ENCODE measurements at regions not wholly inside any gene's neighbourhood (a gene's known extent, or its start where the extent isn't known, plus 50 kb on each side); places are given as distances from the start of the nearest gene placed in this dataset.
A peak's percentile ranks its signal among the peaks of the same experiment; 100 is the strongest.

DNA sequence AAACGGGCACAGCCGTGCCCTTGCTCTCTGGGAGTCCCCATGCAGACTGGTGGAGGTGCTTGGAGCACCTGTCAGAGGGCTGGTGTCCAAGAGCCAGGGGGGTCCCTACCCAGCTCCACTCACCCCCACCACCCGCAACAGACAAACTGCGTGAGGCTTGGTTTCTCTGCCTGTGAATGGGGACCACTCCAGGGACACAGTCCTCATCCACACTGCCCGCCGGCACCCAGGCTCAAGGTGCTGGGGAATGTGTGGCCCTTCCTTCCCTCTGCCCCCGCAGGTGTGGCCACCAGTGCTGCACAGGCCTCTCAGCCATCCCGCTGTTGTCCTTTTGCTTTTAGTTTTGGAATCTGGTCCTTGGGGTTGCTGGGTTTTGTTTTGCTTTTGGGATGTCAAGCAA, 136.5 kb upstream of the ZNF236 start:
- no peak for DNase-seq (ENCODE audit: low read depth, low spot score)

DNA sequence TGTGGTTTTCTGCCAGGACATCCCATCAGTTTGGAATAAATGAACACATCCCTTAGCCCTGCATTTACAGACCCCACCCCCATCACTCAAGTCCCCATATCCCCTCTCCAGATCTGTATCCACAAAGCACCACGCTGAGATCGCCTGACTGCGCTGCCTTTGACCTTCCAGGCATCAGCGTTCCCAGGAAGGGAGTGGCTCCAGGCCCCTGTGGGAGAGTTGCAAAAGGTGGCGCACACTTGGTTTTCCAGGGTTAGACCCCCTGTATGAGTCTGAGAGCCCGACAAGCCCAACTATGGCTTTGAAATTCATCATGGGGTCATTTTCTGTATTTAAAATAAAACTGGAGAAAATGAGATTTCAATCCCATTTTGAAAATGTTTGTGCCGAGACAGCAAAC, 137.0 kb upstream of the ZNF236 start:
- DNase-seq (ENCODE audit: low read depth, low spot score), result no peak

DNA sequence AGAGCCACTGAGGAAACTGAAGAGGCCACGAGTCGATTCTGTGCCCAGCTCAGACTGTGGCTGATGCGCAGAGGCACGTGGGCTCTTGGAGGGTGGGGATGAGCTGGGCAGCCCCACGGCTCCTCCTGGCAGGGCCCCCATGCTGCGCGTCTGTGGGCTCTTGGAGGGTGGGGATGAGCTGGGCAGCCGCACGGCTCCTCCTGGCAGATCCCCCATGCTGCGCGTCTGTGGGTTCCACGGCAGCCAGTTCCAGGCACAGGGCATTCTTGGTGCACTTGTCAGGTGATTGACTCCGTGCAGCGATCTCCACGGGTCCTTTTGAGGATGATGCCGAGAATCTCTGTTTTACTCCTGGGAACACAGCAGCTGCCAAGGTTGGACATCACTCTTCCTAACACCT, 138.1 kb upstream of the ZNF236 start:
- DNase-seq (ENCODE audit: low read depth, low spot score), result no peak

DNA sequence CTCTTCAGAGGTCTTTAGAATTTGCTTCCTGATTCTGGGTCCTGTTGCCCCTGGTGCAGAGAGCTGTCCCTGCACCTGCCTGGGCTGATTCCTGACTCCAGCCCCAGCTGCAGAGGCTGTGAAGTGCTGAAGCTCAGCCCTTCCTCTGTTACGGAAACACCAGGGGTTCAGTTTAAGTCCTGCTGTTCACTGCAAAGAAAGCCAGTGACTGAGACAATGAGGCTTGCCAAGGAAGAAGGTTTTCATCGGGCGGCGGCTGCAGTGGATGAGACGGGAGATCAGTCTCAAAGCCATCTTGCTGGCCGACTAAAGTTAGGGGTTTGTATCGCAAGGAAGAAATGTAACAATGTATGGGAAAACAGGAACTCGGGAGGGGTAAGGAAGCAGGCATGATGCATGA, 142.4 kb upstream of the ZNF236 start:
- DNase-seq (ENCODE audit: low read depth, low spot score), result peak; percentile 30

DNA sequence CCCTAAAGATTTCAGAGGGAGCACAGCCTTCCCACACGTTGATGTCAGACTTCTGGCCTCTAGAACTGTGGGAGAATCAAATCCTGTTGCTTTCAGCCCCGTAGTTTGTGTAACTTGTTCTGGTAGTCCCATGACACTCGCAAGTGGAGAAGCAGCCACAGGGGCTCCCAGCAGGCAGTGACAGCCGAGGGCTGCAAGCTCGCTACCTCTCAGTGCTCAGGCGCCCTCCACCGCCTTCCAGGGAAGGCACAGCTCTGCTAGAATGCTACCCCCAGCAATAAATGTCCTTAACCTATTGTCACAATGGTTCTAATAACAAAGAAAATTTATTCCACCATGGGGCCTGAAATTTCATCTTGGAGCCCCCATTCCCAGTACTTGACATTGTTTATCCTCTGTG, 143.1 kb upstream of the ZNF236 start:
- no peak for DNase-seq (ENCODE audit: low read depth, low spot score)

DNA sequence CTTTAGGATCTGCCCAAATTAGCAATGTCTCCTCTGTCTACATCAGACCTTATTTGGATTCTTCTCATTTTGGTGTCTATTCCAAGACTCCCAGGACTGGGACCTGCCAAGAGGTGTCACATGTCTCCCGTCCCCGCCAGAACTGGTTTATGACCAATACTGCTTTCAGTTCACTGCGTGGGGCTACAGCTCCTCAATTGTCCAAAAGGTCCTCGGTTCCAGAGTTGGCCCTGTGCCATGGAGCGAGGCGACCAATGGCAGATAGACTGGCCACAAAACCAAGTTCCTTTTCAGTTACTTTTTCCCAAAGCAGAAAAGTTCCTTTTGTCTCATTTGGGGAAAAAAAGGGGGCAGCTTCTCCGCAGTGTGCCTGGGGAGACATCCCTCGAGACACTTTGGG, 144.1 kb upstream of the ZNF236 start:
- no peak for DNase-seq (ENCODE audit: low read depth, low spot score)

DNA sequence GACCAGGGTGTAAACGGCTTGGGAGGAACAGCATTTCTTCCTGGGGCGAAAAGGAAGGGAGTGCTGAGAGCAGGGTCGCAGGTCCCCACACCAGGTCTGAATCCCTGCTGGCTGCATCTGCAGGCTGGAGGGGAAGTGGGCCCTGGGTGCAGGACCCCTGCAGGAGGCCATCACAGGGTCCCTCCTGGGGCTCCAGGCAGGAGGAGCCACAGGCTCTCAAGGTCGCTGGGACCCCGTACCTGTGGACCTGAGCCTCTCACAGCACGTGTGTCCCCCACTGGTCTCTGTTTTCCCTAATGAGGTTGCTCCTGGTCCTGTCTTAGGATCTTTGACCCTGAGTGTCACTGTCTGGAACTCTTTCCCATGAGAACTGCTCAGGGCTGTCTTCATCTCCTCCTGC, 147.8 kb upstream of the ZNF236 start:
- DNase-seq (ENCODE audit: low read depth, low spot score), result no peak

DNA sequence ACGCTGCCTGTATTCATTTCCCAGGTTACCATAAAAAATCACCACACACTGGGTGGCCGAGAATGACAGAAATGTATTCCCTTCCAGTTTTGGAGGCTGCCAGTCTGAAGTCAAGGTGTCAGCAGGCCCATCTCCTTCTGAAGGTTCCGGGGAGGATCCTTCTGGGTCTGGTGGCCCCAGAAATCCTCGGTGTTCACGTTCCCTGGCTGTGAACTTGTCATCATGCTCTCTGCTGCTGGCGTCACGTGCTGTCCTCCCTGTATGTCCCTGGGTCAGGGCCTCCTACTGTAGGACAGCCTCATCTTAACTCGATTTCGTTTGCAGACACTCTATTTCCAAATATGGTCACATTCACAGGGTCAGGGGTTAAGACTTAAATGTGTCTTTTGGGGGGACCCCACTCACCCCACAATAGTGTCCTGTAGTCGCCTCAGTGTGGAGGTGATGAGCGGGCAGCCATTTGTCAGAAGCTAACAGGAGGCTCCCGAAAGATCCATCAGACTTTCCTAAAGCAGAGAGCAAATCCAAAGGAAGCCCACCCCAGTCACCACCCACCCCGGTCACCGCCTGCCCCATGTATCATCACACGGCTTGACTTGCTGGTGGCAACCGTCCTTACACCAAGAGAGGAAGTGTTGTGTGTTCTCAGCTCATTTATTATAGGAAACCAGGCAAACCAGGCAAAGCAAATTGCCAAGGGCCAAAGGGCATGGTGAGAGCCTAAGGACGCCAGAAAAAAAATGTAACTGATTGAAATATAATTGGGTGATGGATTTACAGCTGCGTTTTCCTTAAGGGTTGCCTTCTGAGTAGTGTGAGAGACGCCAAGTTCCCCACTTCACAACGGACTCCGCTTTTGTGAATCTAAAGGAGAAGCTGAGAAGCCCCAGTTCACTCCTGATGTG, 148.8 kb upstream of the ZNF236 start:
- DNase-seq (ENCODE audit: low read depth, low spot score), result no peak

DNA sequence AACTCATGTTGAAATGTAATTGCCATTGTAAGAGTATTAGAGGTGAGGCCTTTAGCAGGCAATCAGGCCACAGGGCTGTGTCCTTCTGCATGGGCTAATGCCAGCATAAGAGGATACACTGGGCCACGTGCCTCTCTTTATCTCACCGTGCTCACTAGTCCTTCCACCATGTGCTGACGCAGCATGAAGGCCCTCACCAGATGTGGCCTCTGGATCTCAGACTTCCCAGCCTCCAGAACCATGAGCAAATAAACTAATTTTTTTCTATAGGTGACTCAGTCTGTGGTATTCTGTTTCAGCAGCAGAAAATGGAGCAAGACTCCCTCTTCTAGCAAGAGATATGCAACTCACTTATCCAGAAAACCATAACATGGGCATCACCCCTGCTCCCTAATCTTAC, 149.7 kb upstream of the ZNF236 start:
- no peak for DNase-seq (ENCODE audit: low read depth, low spot score)

DNA sequence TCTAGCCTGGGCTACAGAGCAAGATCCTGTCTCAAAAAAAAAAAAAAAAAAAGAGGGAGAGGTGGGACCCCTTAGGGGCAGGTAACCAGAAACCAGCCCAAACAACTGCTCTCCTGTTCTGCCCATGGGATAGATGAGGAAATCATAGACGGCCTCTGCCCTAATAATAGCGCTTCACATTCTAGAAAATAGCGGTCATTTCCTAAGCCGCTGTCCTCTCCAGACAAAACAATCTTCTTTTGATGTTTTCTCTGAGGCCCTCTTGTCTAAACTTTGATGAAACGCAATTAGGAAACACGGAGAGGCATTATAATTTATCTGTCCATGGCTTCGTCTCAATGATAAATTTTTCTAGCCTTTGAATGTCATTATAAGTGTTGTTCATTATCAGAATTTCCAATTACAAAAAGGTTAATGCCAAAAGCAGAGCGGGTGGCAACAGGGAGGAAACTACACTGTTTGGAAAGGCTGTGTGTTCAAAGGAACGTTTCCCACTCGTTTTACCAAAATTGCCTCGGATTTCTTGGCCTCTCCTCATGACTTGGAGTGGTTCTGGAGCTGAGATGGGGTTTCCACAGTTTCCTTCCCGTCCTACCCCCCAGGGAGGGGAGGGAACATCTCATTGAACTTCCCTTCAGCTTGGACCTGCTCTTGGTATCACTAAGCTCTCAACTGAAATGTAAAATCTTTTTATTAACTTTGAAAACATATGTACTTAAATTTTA, 151.6 kb upstream of the ZNF236 start:
- no peak for DNase-seq (ENCODE audit: low read depth, low spot score)

DNA sequence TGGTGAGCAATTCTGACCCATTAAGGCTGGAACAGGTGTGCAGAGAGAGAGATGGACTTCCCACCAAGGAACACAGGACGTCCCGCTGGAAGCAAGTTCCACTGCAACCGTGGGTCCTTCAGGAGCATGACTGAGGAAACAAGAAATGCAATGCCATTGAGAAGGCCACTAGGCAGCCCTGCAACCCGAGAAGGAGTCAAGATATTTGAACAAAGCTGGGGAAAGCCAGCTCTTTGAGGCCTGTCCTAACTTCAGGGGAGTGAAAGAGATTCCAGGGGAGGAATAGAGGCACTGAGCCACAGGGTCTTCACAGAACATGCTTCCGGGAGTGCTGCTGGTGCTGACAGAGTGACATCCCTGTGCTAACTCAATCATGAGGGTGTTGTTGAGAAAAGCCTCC, 153.8 kb upstream of the ZNF236 start:
- DNase-seq (ENCODE audit: low read depth, low spot score), result no peak

DNA sequence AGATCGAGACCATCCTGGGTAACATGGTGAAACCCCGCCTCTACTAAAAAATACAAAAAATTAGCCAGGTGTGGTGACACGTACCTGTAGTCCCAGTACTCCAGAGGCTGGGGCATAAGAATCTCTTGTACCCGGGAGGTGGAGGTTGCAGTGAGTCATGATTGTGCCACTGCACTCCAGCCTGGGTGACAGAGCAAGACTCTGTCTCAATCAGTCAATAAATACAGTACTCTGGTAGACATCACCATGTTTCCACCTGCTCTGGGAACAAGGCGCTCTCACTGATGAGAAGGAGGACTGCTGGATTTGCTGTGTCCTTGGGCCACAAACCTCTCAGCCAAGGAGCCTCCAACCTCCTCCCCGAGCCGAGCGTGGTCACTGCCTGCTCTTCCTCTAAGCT, 154.2 kb upstream of the ZNF236 start:
- no peak for DNase-seq (ENCODE audit: low read depth, low spot score)

DNA sequence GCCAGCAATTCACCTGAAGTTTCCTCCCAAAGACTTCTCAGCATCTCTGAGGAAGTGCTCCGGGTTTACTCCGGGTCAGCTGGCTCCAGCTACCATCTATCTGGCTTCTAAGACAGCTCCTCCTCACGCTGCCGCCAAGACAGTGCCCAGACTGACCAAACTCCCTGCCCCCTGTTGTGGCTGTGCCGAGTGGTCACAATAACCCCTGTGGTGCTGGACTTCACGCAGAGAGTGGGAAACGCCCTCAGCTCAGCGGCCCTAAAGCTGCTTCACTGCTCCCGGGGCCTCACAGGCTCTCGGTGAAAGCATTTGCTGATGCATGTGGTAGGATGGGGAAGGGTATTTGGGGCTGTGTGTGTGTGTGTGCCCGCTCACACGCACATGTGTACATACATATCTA, 154.8 kb upstream of the ZNF236 start:
- no peak for DNase-seq (ENCODE audit: low read depth, low spot score)

DNA sequence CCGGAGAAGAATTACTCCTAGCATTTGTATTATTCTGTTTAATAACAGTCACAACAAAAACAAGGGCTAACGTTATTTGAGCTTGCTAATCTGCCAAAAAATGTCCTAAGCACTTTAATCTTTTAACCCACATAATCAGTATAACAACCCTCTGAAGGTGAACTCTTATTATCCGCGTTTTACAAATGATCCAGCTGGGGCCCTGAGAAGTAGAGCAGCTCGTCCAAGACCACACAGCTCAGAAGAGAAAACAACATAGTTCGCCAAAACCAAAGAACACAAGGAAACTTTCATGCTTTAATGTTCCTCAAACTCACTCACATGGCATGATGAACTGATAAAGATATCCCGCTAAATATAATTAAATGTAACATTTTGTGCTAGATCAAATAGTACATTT, 159.7 kb upstream of the ZNF236 start:
- no peak for DNase-seq (ENCODE audit: low read depth, low spot score)

DNA sequence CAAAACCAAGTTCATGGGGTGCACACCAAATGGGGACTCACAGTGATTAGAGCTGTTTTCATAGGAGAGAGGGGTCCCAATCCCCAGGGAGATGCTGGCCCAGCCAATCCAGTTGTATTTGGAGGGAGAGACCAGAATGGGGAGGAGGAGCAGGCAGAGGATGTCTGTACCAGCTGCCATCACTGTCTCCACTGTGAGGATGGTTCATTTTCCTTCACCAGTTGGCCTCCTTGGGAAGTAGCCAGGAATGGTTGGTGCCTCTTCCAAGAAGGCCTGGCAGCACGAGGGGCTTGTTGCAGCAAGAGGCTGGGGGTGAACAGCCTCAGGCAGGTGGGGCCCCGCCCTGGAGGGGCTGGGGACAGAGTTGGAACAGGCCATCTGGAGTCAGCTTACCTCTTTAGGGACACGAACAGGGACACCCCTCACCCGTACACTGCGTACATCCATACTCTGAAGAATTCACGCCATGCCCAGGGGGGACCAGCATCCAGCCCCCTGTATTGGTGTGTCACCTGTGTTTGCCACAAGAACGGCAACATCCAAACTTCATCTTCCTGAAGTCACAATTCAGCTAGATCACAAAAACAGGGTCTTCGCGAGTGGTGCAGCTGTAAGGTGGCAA, 161.7 kb upstream of the ZNF236 start:
- DNase-seq (ENCODE audit: low read depth, low spot score), result no peak

DNA sequence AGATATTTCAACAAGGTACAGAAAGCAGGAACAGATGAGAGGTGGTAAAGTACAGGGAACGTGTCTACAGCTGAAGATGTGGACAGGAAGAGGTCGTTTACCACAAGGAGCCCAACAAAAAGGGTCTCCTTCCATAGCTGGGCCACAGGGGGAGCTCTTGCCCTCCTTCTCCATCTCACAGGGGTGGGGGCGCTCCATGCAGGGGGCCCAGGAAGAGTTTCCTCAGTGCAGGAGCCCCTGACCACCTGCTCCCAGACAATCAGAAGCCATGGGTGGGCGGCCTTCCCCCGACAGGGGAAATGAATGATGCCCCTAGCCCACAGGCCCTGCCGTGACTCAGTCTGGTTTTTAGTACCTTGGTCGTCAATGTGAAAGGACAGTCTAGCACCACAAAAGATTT, 163.6 kb upstream of the ZNF516 start:
- peak; percentile 15 for DNase-seq (ENCODE audit: low read depth, low spot score)

DNA sequence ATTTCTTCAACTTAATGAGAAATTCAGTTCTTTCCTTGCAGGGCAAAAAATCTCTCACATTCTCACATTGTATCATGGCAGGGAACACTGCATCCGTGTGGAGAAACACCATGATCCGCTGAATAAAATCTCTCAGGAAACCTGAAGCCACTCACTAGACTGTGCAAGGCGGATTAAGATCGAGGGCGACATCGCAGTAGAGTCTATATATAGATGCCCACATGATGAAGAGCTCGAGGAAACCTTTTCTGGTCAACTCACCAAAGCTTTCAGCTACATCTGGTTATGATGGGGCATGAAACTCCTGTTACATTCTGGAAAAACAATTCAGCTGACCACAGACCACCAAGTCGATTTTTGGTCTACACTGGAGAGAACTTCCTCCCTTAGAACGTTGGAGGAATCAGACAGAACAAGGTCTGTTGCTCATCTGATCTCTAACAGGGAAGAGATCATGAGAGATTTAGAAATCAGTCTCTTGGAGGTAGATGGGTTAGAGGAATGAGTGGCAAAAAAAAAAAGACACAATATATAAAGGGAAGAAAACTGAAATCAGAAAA, 162.9 kb upstream of the ZNF516 start:
- no peak for DNase-seq (ENCODE audit: low read depth, low spot score)

DNA sequence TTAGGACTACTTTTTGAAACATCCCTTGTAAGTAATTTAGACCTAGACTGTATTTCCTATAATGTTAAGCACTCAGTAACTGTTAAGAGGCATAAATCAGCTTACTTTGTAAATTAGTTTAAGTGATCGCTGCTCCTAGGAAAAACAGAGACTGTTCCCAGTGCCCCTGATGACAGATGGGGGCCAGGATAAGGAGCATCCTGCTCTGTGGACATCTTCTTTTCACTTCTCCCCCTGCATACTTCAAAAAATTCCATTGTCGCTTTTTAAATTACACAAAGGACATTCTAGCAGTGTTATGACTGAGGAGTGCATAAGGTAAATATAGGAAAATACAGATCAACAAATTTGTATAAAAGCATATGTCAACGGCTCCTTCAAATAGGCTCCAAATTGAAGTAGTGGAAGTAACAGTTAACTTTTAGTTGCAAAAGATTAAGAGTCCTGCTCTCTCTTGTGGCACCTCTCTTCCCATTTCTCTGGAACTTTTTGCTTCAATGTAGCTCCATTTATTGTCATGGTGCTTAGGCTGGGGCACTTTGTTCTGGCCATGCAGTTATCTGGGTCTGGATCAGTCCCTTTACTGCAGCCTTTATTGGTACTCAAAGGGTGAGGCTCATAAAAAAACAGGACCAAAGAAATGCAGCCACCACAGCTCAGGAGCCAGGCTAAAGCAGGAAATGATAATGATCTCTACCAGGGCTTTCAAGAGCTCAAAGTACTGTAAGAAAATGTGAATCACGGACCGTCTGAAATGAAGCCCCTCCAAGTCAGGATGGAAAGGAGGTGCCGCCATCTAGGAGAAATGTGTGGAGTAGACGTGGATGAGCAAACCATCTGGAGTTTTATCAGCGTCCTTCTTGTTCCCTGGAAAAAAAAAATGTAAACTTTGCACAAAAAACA, 162.1 kb upstream of the ZNF516 start:
- no peak for DNase-seq (ENCODE audit: low read depth, low spot score)

DNA sequence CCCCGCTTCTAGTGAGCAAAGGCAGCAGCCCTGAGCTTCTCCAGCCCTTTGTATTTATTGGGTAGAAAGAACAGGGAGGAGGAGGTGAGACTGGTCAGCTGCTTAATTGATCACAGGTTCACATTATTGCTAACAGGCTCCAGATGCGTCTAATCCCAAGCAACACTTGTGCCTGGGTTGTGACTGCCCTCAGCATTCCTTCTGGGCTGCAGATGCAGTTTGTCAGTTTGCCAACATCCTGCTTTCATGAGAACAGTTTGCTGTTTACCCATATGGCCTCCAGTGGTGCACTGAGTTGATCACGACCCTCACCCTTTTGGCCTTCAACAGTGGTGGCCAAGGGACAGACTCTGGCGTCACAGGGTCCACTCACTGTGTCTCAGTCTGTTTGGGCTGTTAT, 159.5 kb upstream of the ZNF516 start:
- no peak for DNase-seq (ENCODE audit: low read depth, low spot score)

DNA sequence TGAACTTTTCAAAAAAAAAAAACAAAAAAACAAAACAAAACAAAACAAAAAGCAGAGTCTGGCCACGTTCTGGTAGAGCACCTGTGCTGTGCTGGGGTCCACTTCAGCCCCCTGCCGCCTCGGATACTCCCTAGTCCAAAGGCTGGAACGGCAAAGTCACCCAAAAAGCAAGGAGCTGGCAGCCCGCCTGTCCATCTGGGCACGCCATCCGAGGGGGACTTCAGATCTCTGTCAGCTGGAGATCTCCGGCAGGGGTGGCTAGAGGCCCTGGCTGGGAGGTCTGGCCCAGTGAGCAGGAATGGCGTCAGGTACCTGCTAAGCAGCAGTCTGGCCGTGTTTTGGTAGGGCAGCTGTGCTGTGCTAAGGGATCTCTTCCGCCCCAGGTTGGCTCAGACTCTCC, 152.3 kb upstream of the ZNF516 start:
- DNase-seq (ENCODE audit: low read depth, low spot score), result no peak

DNA sequence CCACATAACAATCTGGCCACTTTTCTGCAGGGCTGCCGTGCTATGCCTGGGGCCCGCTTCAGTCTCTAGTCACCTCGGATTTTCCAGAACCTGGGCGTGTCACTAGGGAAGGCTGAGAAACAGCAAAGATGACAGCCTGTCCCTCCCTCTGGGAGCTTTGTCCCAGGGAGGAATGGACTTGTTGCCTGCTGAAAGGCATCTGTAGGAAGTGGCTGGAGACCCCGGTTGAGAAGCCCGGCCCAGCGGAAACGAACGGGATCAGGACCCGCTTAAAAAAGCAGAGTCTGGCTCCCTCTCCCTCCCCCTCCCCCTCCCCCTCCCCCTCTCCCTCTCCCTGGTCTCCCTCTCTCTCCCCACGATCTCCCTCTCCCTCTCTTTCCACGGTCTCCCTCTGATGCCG, 149.5 kb upstream of the ZNF516 start:
- DNase-seq (ENCODE audit: low read depth, low spot score), result no peak

All from iPS DF 19.7 (cell line).